SK-N-SH (cell line): ENCODE measurements at regions not wholly inside any gene's neighbourhood (a gene's known extent, or its start where the extent isn't known, plus 50 kb on each side); places are given as distances from the start of the nearest gene placed in this dataset.
A peak's percentile ranks its signal among the peaks of the same experiment; 100 is the strongest.

Source experiments
- CTCF ChIA-PET: fragments of 300-600, 350-600 bp; formaldehyde crosslinking; extraction: SDS; loops from one replicate; lab custom pipeline; 2021; lab: Yijun Ruan, JAX
- POLR2A ChIA-PET: fragments of 350-600 bp; sonication (Branson Sonifier 250); formaldehyde crosslinking; extraction: SDS; loops from one replicate; lab custom pipeline; 2020; ENCODE audit warnings: antibody characterized with exemption, inconsistent platforms; lab: Yijun Ruan, JAX
- DNase-seq: peaks from one replicate; pipeline ENCODE4 v3.0.0; 2012
- H2AFZ ChIP-seq: fragments of 200-600 bp; sonication (generic); 2 replicates; pipeline ENCODE4 v1.8.1; 2016; ENCODE audit warnings: antibody characterized with exemption, mild to moderate bottlenecking, low read depth
- H3F3A ChIP-seq: fragments of 200-600 bp; sonication (generic); replicated peaks from 2 replicates; pipeline ENCODE3; 2016; ENCODE audit warnings: antibody characterized with exemption, mild to moderate bottlenecking; ENCODE audit not compliant: insufficient read depth
- H3K27ac ChIP-seq, 2 experiments: fragments of 200-500 bp in 1 of 2; fragments of 200-600 bp in 1 of 2; sonication (Bioruptor generic) in 1 of 2; sonication (generic), shearing (Covaris generic) in 1 of 2; 2 replicates each; pipeline versions ENCODE4 v1.5.1 to v1.6.1; 2014 to 2016; ENCODE audit warnings: low read depth in 2 of 2, inconsistent platforms in 1 of 2, low read length in 1 of 2, mild to moderate bottlenecking in 1 of 2, mixed read lengths in 1 of 2
- H3K27me3 ChIP-seq: fragments of 200-600 bp; sonication (generic), shearing (Covaris generic); 2 replicates; pipeline ENCODE4 v1.6.1; 2016; ENCODE audit warnings: mixed run types; ENCODE audit not compliant: insufficient read depth
- H3K36me3 ChIP-seq, 2 experiments: fragments of 200-500 bp in 1 of 2; fragments of 200-600 bp in 1 of 2; sonication (Bioruptor generic) in 1 of 2; sonication (generic) in 1 of 2; replicated peaks in 1 of 2; 2 replicates each; pipeline versions ENCODE3 to v1.5.1; 2014 to 2016; ENCODE audit warnings: low read length in 1 of 2, mild to moderate bottlenecking in 1 of 2; ENCODE audit not compliant: insufficient read depth in 2 of 2, control insufficient read depth in 1 of 2
- H3K4me1 ChIP-seq, 2 experiments: fragments of 200-500 bp in 1 of 2; fragments of 200-600 bp in 1 of 2; sonication (Bioruptor generic) in 1 of 2; sonication (generic), shearing (Covaris generic) in 1 of 2; 2 replicates each; pipeline versions ENCODE4 v1.5.1 to v1.6.1; 2014 to 2016; ENCODE audit warnings: low read depth in 1 of 2, low read length in 1 of 2, mixed run types in 1 of 2; ENCODE audit not compliant: insufficient read depth in 2 of 2, control insufficient read depth in 1 of 2
- H3K4me2 ChIP-seq: fragments of 200-600 bp; sonication (generic), shearing (Covaris generic); 2 replicates; pipeline ENCODE4 v1.6.1; 2017; ENCODE audit warnings: mixed run types
- H3K4me3 ChIP-seq, 2 experiments: fragments of 200-500 bp in 1 of 2; fragments of 200-600 bp in 1 of 2; sonication (Bioruptor generic) in 1 of 2; sonication (generic), shearing (Covaris generic) in 1 of 2; 2 replicates each; pipeline versions ENCODE4 v1.5.1 to v1.8.1; 2014 to 2016; ENCODE audit warnings: low read depth in 2 of 2, inconsistent platforms in 1 of 2, low read length in 1 of 2, mild to moderate bottlenecking in 1 of 2, mixed read lengths in 1 of 2, moderate library complexity in 1 of 2
- H3K79me2 ChIP-seq: fragments of 200-600 bp; sonication (generic); 2 replicates; pipeline ENCODE4 v1.8.1; 2017; ENCODE audit warnings: mild to moderate bottlenecking; ENCODE audit not compliant: insufficient read depth
- H3K9ac ChIP-seq: fragments of 200-600 bp; sonication (generic); 2 replicates; pipeline ENCODE4 v1.6.1; 2017; ENCODE audit warnings: mixed run types
- H3K9me2 ChIP-seq: fragments of 200-600 bp; sonication (generic); 2 replicates; pipeline ENCODE4 v1.6.1; 2017; ENCODE audit warnings: mixed run types
- H3K9me3 ChIP-seq: fragments of 200-600 bp; sonication (generic); 2 replicates; pipeline ENCODE4 v1.6.1; 2017; ENCODE audit warnings: mixed run types, mild to moderate bottlenecking, moderate library complexity
- H4K20me1 ChIP-seq: fragments of 200-600 bp; sonication (generic); 2 replicates; pipeline ENCODE4 v1.6.1; 2017; ENCODE audit warnings: mild to moderate bottlenecking, mixed run types; ENCODE audit not compliant: insufficient read depth
- EP300 ChIP-seq, 2 experiments: IDR thresholded peaks; 2 replicates each; pipeline versions ENCODE4 v1.4.0 to v1.6.1; 2012; ENCODE audit warnings: borderline replicate concordance in 1 of 2, low read depth in 1 of 2, low read length in 1 of 2
- GABPA ChIP-seq: IDR thresholded peaks from 2 replicates; pipeline ENCODE4 v1.4.0; 2012; ENCODE audit warnings: low read depth, mild to moderate bottlenecking
- MXI1 ChIP-seq: IDR thresholded peaks from 2 replicates; pipeline ENCODE4 v1.6.1; 2012; ENCODE audit warnings: mild to moderate bottlenecking, low read depth, low read length, improper control_type of control experiment
- NFIC ChIP-seq: IDR thresholded peaks from 2 replicates; pipeline ENCODE4 v1.4.0; 2012; ENCODE audit warnings: borderline replicate concordance
- POLR2AphosphoS5 ChIP-seq: IDR thresholded peaks from 2 replicates; pipeline ENCODE4 v1.6.1; 2012; ENCODE audit warnings: low read depth, low read length
- SIN3A ChIP-seq: IDR thresholded peaks from 2 replicates; pipeline ENCODE4 v1.6.1; 2012; ENCODE audit warnings: low read depth, mild to moderate bottlenecking, low read length, moderate library complexity, borderline replicate concordance
- WGBS: methylation state at CpG from one replicate; pipeline ENCODE4 v1.1.6; 2017; ENCODE audit warnings: low lambda C conversion rate; 5-methylcytosine and 5-hydroxymethylcytosine counted together
- TF ChIP-seq, protein P1 (sequence below): IDR thresholded peaks from 2 replicates; pipeline ENCODE4 v1.6.1; 2012; ENCODE audit warnings: mild to moderate bottlenecking, low read depth, low read length, moderate library complexity

- H3K4me3 ChIP-seq, result no peak overlapping the region
- no peaks in the 10 kb centered on the region for H3K79me2 ChIP-seq
- no peak overlapping the region for H3K27ac ChIP-seq
- DNase-seq, result no peak
- H3K4me2 ChIP-seq, result no peak overlapping the region
- no peaks in the 10 kb centered on the region for H3K36me3 ChIP-seq
- peaks cover 0 to 7% of the 10 kb centered on the region in 2 experiments; a peak in 2 of 4 replicates for H3K4me1 ChIP-seq
- ChIA-PET POLR2A (no interaction called here), CTCF (interaction anchor here (1.4 kb wide), 1 partner anchor 20 kb away, joined by 3 read pairs; no protein-coding TSS in a partner anchor)
- no peaks in the 10 kb centered on the region for H4K20me1 ChIP-seq
- 95% methylated on average over 2 of the region's 2 CpGs for WGBS
- H3K9me3 ChIP-seq, result no peaks in the 10 kb centered on the region
- H3K27me3 ChIP-seq, result no peaks in the 10 kb centered on the region
- H3F3A ChIP-seq, result peaks cover 6% of the 10 kb centered on the region
- TF ChIP-seq SIN3A (no peak), NFIC (peak; percentile 46; the same call in 1 of the 2 replicates), EP300 (IDR thresholded peaks at IDR 0.05; ENCODE audit: borderline replicate concordance in 1 of 2, low read depth in 1 of 2, low read length in 1 of 2) (no peak), MXI1 (no peak), GABPA (no peak)
- TF ChIP-seq, protein P1, sequence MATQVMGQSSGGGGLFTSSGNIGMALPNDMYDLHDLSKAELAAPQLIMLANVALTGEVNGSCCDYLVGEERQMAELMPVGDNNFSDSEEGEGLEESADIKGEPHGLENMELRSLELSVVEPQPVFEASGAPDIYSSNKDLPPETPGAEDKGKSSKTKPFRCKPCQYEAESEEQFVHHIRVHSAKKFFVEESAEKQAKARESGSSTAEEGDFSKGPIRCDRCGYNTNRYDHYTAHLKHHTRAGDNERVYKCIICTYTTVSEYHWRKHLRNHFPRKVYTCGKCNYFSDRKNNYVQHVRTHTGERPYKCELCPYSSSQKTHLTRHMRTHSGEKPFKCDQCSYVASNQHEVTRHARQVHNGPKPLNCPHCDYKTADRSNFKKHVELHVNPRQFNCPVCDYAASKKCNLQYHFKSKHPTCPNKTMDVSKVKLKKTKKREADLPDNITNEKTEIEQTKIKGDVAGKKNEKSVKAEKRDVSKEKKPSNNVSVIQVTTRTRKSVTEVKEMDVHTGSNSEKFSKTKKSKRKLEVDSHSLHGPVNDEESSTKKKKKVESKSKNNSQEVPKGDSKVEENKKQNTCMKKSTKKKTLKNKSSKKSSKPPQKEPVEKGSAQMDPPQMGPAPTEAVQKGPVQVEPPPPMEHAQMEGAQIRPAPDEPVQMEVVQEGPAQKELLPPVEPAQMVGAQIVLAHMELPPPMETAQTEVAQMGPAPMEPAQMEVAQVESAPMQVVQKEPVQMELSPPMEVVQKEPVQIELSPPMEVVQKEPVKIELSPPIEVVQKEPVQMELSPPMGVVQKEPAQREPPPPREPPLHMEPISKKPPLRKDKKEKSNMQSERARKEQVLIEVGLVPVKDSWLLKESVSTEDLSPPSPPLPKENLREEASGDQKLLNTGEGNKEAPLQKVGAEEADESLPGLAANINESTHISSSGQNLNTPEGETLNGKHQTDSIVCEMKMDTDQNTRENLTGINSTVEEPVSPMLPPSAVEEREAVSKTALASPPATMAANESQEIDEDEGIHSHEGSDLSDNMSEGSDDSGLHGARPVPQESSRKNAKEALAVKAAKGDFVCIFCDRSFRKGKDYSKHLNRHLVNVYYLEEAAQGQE, result no peak
- H2AFZ ChIP-seq, result no peak overlapping the region
- no peak overlapping the region for H3K9ac ChIP-seq
- no peaks in the 10 kb centered on the region for H3K9me2 ChIP-seq
These were observed 53.1 kb upstream of the KMT2E start for GRCh38 chr7:104960741-104961448.

GRCh38 chr7:104961821-104962220 lies 52.2 kb upstream of the KMT2E start:
- H3K4me1 ChIP-seq, result peaks cover 0 to 7% of the 10 kb centered on the region in 2 experiments; a peak in 2 of 4 replicates
- H3K4me3 ChIP-seq, result no peak overlapping the region
- 95% methylated on average over 6 of the region's 6 CpGs for WGBS
- H3F3A ChIP-seq, result peaks cover 6% of the 10 kb centered on the region
- TF ChIP-seq POLR2AphosphoS5, result no peak
- no peak overlapping the region for H3K27ac ChIP-seq
- no peaks in the 10 kb centered on the region for H3K9me2 ChIP-seq
- H2AFZ ChIP-seq, result no peak overlapping the region
- no peaks in the 10 kb centered on the region for H3K79me2 ChIP-seq
- DNase-seq, result no peak
- ChIA-PET POLR2A (no interaction called here), CTCF (interaction anchor here (1.4 kb wide), 1 partner anchor 19 kb away, joined by 3 read pairs; no protein-coding TSS in a partner anchor)
- H3K9ac ChIP-seq, result no peak overlapping the region
- no peaks in the 10 kb centered on the region for H3K9me3 ChIP-seq
- no peak overlapping the region for H3K4me2 ChIP-seq
- no peaks in the 10 kb centered on the region for H4K20me1 ChIP-seq
- no peaks in the 10 kb centered on the region for H3K36me3 ChIP-seq
- no peaks in the 10 kb centered on the region for H3K27me3 ChIP-seq
